GM19468 (cell line): ENCODE measurements at regions not wholly inside any gene's neighbourhood (a gene's known extent, or its start where the extent isn't known, plus 50 kb on each side); places are given as distances from the start of the nearest gene placed in this dataset.

Source experiments
- ATAC-seq: cut with Tn5 transposase; IDR thresholded peaks from one replicate; pipeline ENCODE4 v1.9.1; 2021; ENCODE audit warnings: mild to moderate bottlenecking, moderate library complexity, moderate number of reproducible peaks; ENCODE audit not compliant: unreplicated experiment; ENCODE audit errors: extremely low read depth

- ATAC-seq, result no peak
These were observed 1365.0 kb downstream of the EFNB2 start for GRCh38 chr13:105170438-105170837.

- ATAC-seq, result no peak
These were observed 1367.2 kb downstream of the EFNB2 start for GRCh38 chr13:105168295-105168694.

DNA sequence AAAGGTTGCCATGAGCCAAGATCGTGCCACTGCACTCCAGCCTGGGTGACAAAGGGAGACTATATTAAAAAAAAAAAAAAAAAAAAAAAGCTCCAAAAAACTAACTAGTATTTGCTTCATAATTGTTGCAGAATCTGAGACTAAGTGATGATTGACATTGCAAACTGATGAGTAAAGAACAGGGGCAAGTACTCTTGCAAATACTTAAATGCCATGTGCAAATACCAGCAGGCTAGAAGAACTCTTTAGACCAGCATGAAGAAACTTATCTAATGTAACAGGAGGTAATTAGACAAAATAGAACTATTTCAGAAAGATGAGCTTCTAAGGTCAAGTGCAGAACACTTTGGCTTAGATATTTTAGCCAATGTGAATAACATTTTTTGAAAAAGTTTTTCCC is 1368.1 kb downstream of the EFNB2 start:
- no peak for ATAC-seq

- ATAC-seq, result peak; percentile 74
These were observed 1369.9 kb downstream of the EFNB2 start for GRCh38 chr13:105165449-105166125.

DNA sequence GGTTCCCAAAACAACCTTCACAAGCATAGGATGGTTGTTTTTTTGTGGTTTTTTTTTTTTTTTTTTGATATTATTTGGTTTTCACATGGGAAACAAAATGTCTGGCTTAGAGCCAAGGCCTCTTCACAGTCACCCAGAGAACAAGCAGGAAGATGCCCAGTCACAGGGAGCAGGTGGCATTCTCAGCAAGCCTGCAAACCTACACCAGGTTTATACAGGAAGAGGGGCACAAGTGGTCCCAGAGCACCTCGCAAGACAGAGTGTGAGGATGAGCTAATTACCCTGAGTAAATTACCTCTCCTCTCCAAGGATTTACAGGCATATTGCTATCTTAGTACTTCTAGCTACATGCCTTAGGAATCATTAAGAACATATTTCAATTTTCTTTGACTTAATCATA is 1375.6 kb downstream of the EFNB2 start:
- ATAC-seq, result no peak

DNA sequence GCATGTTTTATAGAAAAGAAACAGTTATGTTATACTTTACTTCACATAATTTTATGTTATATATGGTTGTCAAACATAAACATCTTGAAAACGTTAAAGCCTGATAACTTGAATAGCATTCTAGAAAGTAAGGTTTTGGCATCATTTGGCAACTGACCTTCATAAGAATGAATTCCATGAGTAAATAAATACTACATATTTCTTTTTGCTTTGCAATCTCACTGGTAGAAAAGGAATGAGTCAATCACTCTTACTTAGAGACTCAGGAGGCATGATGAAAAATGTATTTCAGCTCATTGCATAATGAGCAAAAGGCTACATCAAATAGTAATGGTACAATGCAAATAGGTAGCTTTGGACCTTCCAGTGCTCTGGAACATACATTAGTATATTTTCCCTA is 1381.9 kb downstream of the EFNB2 start:
- ATAC-seq, result no peak

DNA sequence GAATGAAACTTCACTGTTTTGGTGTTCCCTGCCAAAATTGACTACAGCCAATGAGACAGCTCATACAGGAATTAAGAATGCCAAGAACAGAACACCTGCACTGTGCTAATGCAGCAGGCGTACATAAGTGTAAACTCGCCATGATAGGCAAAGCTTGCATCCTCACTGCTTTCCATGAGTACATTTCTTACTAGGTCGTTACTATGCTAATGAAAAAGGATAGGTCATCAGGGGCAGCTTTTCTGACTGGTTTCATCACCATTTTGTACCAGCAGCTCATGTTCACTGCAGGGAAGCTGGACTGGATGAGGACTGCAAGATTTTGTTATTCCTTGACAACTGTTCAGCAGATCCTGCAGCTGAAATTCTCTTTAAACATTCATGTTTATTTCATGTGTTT is 1383.8 kb downstream of the EFNB2 start:
- ATAC-seq, result no peak

DNA sequence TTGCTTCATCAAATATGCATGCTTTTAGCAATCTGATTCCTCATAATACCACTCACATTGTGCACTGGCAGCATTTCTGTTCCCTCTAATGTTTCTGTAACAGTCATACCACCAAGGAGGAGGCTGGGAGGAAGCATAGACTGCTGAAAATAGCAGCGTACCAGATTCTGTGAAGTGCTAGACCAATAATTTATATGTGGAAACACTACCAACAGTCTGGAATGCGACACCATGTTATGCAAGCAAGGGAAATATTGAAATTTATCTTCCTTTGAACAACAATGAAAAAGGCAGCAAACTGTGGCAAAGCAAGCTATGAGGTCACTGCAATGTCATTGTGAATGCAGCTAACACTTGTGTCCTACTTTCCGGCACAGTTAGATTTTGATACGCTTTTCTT is 1388.0 kb downstream of the EFNB2 start:
- no peak for ATAC-seq

- ATAC-seq, result no peak
These were observed 1390.5 kb downstream of the EFNB2 start for GRCh38 chr13:105144936-105145335.

DNA sequence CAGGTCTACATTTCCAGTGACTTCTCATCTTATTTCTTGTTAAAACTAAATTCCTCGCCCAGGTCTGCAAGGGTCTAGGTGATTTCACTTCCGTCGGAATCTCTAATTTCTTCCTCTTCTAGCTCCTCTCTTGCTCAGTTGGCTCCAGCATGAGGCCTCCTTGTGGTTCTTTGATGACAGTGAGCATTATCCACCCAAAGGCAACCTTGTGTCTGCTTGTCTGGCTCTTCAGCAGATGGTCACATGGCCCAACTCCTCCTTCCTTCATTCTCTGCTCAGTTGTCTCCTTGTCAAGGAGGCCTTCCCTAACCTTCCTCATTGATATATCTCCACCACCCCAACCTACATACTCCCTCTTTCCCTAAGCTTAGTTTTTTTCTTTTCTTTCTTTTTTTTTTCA is 1391.4 kb downstream of the EFNB2 start:
- ATAC-seq, result no peak

- ATAC-seq, result no peak
These were observed 1392.9 kb downstream of the EFNB2 start for GRCh38 chr13:105142556-105142955.

- ATAC-seq, result peak; percentile 99
These were observed 1395.8 kb downstream of the EFNB2 start for GRCh38 chr13:105139380-105140285.

GRCh38 chr13:105139048-105139379 is 1396.4 kb downstream of the EFNB2 start:
- ATAC-seq, result no peak

DNA sequence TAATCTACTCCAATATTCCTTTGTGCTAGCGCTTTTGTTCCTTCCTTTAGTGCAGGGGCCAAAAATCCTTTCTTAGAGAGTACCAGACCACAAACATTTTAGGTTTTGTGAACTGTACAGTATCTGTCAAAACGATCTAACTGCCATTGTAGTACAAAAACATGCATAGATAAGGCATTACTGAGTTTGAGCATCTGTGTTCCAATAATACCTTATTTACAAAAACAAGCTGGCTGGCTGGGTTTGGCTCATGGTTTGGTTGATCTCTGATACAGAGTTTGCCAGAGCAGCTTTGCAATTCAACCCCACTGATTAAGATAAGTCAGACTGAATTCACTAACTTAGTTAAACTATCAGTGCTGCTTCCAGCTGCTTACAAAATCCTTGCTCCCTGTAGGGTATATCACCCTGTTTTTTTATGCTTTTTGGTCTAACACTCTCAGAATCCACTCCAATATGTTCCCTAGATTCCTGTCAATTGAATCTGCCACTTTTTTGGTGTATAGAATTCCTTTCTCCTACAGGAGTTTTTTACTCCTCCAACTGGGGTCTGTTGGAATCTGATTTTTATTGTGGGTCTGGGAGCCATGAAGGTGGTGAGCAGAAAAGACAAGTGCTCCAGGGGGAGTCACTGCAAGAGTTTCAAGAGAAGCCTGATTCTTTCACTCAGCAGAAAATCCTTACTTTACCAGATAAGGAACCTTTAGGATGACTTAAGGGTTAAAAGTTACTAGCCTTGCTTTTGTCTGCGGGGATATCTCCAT is 1399.4 kb downstream of the EFNB2 start:
- no peak for ATAC-seq

DNA sequence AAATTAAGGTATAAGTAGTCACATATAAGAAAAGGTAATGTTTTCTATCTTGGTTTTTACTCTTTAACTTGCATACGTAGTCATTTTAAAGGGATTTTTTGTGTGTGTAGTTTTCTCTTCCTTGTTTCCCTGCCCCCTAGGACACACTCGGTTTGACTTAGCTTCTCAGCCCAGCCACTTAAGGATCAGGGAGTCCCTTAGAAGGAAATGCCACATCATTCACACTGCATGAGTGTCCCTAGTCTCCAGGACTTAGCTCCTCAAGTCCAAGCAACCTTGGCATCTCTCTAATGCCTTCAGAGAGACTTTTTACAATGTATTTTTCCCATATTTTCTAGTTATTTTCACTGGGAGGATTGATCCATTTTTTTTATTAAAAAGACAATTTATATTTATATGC is 1407.7 kb downstream of the EFNB2 start:
- no peak for ATAC-seq

DNA sequence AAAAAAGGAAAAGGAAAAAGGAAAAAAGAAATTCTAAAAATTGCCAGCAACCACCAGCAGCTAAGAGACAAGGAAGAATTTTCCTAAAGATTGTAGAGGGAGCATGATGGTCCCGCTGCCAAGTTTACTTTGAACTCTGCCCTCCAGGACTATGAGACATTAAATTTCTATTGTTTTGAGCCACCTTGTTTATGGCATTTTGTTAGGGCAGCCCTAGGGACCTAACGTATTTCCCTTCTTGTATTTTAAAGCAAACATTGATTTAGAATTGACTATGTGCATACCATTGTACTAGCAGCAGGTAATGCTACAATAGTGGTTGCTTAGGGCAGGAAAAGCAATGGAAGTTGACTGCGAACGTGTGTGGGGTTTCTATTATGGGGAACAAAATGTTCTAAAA is 1414.2 kb downstream of the EFNB2 start:
- no peak for ATAC-seq

GRCh38 chr13:105118426-105118985 is 1417.0 kb downstream of the EFNB2 start:
- no peak for ATAC-seq

GRCh38 chr13:105116966-105117365 is 1418.5 kb downstream of the EFNB2 start:
- no peak for ATAC-seq

DNA sequence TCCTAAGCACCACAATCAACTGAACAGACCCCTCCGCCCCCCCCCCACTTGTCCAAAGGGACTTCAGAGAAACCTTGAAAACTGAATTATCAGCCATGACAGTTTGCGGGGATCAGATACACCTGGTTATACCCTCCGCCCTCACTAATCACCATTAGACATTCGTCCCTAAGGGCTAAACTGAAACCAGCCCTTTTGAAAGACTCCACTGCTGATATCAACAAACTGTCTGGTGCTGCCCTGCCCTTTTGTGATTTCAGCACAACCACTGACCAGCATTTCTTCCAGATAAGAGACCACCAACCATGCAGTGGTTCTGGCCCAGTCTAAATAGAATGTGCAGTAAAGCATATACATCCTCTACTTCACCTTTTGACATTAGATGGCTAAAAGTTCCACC is 1422.9 kb downstream of the EFNB2 start:
- ATAC-seq, result no peak

- ATAC-seq, result no peak
These were observed 1427.7 kb downstream of the EFNB2 start for GRCh38 chr13:105107781-105108180.

GRCh38 chr13:105105471-105105870 is 1430.0 kb downstream of the EFNB2 start:
- no peak for ATAC-seq
